Chondrocyte (in vitro differentiated cells): ENCODE measurements at regions not wholly inside any gene's neighbourhood (a gene's known extent, or its start where the extent isn't known, plus 50 kb on each side); places are given as distances from the start of the nearest gene placed in this dataset.

Source experiments
- DNase-seq: peaks from one replicate; pipeline ENCODE4 v3.0.0; 2021; ENCODE audit warnings: mixed read lengths, low spot score
- H3K27ac Mint-ChIP-seq: one replicate; pipeline ENCODE4 v1.8.0; 2021; ENCODE audit warnings: mild to moderate bottlenecking, moderate library complexity, mixed read lengths; ENCODE audit not compliant: unreplicated experiment
- H3K27me3 Mint-ChIP-seq: 2 replicates; pipeline ENCODE4 v1.8.0; 2021; ENCODE audit warnings: low read depth, mixed read lengths
- H3K36me3 Mint-ChIP-seq: 2 replicates; pipeline ENCODE4 v1.8.0; 2021; ENCODE audit warnings: low read depth, mixed read lengths
- H3K4me1 Mint-ChIP-seq: 2 replicates; pipeline ENCODE4 v1.8.0; 2021; ENCODE audit warnings: low read depth, mild to moderate bottlenecking, mixed read lengths
- H3K4me3 Mint-ChIP-seq: one replicate; pipeline ENCODE4 v1.8.0; 2021; ENCODE audit warnings: mild to moderate bottlenecking, moderate library complexity, mixed read lengths; ENCODE audit not compliant: unreplicated experiment
- H3K9me3 Mint-ChIP-seq: 2 replicates; pipeline ENCODE4 v1.8.0; 2021; ENCODE audit warnings: low read depth, mixed read lengths
- CTCF ChIP-seq: fragments of 200-600 bp; sonication (generic); IDR thresholded peaks from 2 replicates; pipeline ENCODE4 v1.5.0; 2021; ENCODE audit warnings: antibody characterized with exemption, mild to moderate bottlenecking, moderate library complexity

DNA sequence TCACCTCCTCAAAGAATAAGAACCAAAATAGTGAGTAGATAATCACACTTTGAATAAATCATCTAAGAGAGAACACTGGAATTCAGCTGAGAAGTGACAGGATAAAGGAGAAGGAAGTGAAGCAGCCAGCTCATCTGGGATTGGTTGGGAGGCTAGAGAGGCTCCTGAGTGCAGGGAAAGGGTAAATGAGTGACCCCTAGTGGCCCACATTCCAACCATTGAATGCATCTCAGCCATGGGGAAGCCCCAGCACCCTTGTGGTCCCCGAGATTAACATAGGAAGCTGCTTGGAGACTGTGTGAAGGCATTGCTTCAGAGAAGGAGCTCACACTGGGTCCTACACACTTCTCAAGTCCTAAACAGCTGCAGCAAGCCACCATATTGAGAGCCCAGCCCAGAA lies 82.3 kb downstream of the JRKL start:
- Mint-ChIP-seq H3K27ac (no peak overlapping the region), H3K36me3 (no peaks in the 10 kb centered on the region), H3K4me3 (no peak overlapping the region), H3K9me3 (peaks cover 24% of the 10 kb centered on the region), H3K4me1 (no peaks in the 10 kb centered on the region), H3K27me3 (peaks cover 21% of the 10 kb centered on the region)
- no peak for TF ChIP-seq CTCF
- no peak for DNase-seq

- DNase-seq = no peak
- Mint-ChIP-seq H3K27ac (no peak overlapping the region), H3K9me3 (peaks cover 32% of the 10 kb centered on the region), H3K4me1 (no peaks in the 10 kb centered on the region), H3K4me3 (no peak overlapping the region), H3K27me3 (peaks cover 14% of the 10 kb centered on the region), H3K36me3 (no peaks in the 10 kb centered on the region)
- TF ChIP-seq CTCF = no peak
These were observed 84.5 kb downstream of the JRKL start for GRCh38 chr11:96474263-96474662.

- H3K4me1 Mint-ChIP-seq = no peaks in the 10 kb centered on the region
- H3K27me3 Mint-ChIP-seq = peaks cover 20% of the 10 kb centered on the region
- TF ChIP-seq CTCF = no peak
- H3K36me3 Mint-ChIP-seq = no peaks in the 10 kb centered on the region
- no peak for DNase-seq
- H3K9me3 Mint-ChIP-seq = peaks cover 15% of the 10 kb centered on the region
- no peak overlapping the region for H3K4me3 Mint-ChIP-seq
- H3K27ac Mint-ChIP-seq = no peak overlapping the region
These were observed 91.4 kb downstream of the JRKL start for GRCh38 chr11:96481204-96481603.

DNA sequence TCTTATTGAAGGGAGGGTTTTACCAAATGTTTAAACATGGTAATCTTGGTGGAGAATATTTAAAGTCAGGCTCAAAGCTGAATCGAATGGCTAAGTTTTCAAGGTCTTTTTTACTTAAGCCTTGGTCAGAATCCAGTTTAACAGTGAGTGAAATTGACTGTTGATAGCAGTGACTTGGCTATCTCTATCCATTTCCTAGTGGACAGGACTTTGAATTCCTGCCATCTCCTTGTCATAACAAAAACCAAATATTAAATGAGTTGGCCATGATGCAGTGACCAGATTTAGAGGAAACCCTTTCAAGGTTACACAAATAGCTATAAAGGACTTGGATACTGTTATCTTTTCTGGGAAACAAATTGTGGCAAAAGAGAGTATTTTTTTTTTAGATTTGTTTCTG lies 92.0 kb downstream of the JRKL start:
- H3K27me3 Mint-ChIP-seq = peaks cover 20% of the 10 kb centered on the region
- H3K4me3 Mint-ChIP-seq = no peak overlapping the region
- no peak for TF ChIP-seq CTCF
- peaks cover 10% of the 10 kb centered on the region for H3K9me3 Mint-ChIP-seq
- no peaks in the 10 kb centered on the region for H3K36me3 Mint-ChIP-seq
- no peak for DNase-seq
- no peak overlapping the region for H3K27ac Mint-ChIP-seq
- no peaks in the 10 kb centered on the region for H3K4me1 Mint-ChIP-seq

GRCh38 chr11:96482193-96482592 lies 92.4 kb downstream of the JRKL start:
- no peak for DNase-seq
- Mint-ChIP-seq H3K4me3 (no peak overlapping the region), H3K27me3 (peaks cover 20% of the 10 kb centered on the region), H3K9me3 (peaks cover 7% of the 10 kb centered on the region), H3K4me1 (no peaks in the 10 kb centered on the region), H3K36me3 (no peaks in the 10 kb centered on the region), H3K27ac (no peak overlapping the region)
- no peak for TF ChIP-seq CTCF
